ENCODE measurements at regions not wholly inside any gene's neighbourhood (a gene's known extent, or its start where the extent isn't known, plus 50 kb on each side); places are given as distances from the start of the nearest gene placed in this dataset.

DNA sequence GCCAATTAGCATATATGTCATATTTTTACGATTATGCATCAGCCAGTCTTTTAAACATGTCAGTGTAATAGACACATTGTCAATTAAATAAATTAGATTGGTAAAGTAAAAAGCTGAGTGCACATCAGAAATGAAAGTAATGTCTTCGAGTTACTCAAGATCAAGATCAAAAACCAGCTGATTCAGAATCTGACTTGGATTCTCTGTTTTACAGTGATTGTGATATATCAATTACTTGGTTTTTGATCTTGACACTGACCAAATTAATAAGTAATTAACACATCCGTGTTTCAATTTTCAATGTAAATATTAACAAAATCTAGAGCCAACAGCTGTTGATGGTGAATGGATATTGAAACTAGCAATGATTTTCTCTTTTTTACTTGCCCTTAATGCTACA is 311.6 kb downstream of the PDGFC start:
- TF ChIP-seq, protein P1, sequence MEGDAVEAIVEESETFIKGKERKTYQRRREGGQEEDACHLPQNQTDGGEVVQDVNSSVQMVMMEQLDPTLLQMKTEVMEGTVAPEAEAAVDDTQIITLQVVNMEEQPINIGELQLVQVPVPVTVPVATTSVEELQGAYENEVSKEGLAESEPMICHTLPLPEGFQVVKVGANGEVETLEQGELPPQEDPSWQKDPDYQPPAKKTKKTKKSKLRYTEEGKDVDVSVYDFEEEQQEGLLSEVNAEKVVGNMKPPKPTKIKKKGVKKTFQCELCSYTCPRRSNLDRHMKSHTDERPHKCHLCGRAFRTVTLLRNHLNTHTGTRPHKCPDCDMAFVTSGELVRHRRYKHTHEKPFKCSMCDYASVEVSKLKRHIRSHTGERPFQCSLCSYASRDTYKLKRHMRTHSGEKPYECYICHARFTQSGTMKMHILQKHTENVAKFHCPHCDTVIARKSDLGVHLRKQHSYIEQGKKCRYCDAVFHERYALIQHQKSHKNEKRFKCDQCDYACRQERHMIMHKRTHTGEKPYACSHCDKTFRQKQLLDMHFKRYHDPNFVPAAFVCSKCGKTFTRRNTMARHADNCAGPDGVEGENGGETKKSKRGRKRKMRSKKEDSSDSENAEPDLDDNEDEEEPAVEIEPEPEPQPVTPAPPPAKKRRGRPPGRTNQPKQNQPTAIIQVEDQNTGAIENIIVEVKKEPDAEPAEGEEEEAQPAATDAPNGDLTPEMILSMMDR (conservative IDR thresholded peaks at IDR 0.05 in 1 of 2, IDR thresholded peaks at IDR 0.05 in 1 of 2; ENCODE audit: extremely low read depth in 1 of 2, insufficient read depth in 1 of 2, low read depth in 1 of 2, low read length in 2 of 2) = no peak
- TF ChIP-seq EZH2 (IDR thresholded peaks at IDR 0.05; ENCODE audit: borderline replicate concordance, low read length) = no peak

All from mammary epithelial cell (primary cell).